Endothelial cell of umbilical vein (primary cell): ENCODE measurements at regions not wholly inside any gene's neighbourhood (a gene's known extent, or its start where the extent isn't known, plus 50 kb on each side); places are given as distances from the start of the nearest gene placed in this dataset.

Experiments
- CTCF ChIP-seq, 2 donors: IDR thresholded peaks; 1 replicate in 1 of 2; 2 replicates in 1 of 2; pipeline ENCODE4 v1.5.1; 2011; ENCODE audit warnings: low read length in 2 of 2, mild to moderate bottlenecking in 2 of 2, moderate library complexity in 2 of 2, control low read depth in 1 of 2, inconsistent platforms in 1 of 2, low read depth in 1 of 2; ENCODE audit not compliant: insufficient read depth in 1 of 2; ENCODE audit errors: extremely low read depth in 1 of 2
- EZH2 ChIP-seq: IDR thresholded peaks from 2 replicates; pipeline ENCODE4 v1.6.1; 2012; ENCODE audit warnings: borderline replicate concordance, low read depth, mild to moderate bottlenecking, moderate library complexity, low read length, inconsistent platforms; ENCODE audit not compliant: severe bottlenecking
- GATA2 ChIP-seq: IDR thresholded peaks from 2 replicates; pipeline ENCODE4 v1.7.0; 2011; ENCODE audit warnings: low read depth, mild to moderate bottlenecking, moderate library complexity, mixed read lengths, low read length; ENCODE audit not compliant: insufficient read length, insufficient read depth
- POLR2A ChIP-seq: IDR thresholded peaks from 2 replicates; pipeline ENCODE4 v1.6.1; 2012; ENCODE audit warnings: low read depth, mild to moderate bottlenecking, control low read depth, low read length
- POLR2AphosphoS5 ChIP-seq: IDR thresholded peaks from 2 replicates; pipeline ENCODE4 v1.6.1; 2012; ENCODE audit warnings: low read depth, mild to moderate bottlenecking, control low read depth, low read length, moderate library complexity; ENCODE audit not compliant: insufficient read depth

GRCh38 chr12:88909510-88909909, 329.2 kb upstream of the KITLG start:
- TF ChIP-seq CTCF (IDR thresholded peaks at IDR 0.05; ENCODE audit: extremely low read depth in 1 of 2, insufficient read depth in 1 of 2, low read depth in 1 of 2, low read length in 2 of 2) (no peak), POLR2A (no peak), EZH2 (no peak), POLR2AphosphoS5 (no peak), GATA2 (no peak)
